CD4-positive, alpha-beta T cell treated with Interleukin-6 at 100 ng/mL for 8 hours (primary cell): ENCODE measurements at regions not wholly inside any gene's neighbourhood (a gene's known extent, or its start where the extent isn't known, plus 50 kb on each side); places are given as distances from the start of the nearest gene placed in this dataset.
"Not testable (repeated sequence)": the region's sequence is repeated elsewhere in the genome, so short reads cannot be mapped to it uniquely, and the experiment has no call there.

Experiments
- DNase-seq: peaks from one replicate; pipeline ENCODE4 v3.0.0-alpha.2; 2020; ENCODE audit warnings: mixed read lengths, low spot score

DNA sequence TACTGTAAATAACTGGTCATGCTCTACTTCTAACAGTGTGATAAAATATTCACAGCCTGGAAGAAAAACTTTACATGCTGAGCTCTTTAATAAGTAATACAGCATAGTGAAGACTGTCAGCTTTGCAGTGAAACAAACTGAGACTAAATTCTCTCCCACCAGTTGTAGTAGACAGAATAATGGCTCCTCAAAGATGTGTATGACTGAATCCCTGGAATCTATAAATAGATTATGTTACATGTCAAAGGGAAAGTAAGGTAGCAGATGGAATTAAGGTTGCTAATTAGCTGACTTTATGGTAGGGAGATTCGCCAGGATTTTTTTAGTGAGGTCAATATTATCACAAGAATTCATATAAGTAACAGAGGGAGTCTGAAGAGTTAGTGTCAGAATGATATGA is 609.5 kb upstream of the VRK2 start:
- no peak for DNase-seq

DNA sequence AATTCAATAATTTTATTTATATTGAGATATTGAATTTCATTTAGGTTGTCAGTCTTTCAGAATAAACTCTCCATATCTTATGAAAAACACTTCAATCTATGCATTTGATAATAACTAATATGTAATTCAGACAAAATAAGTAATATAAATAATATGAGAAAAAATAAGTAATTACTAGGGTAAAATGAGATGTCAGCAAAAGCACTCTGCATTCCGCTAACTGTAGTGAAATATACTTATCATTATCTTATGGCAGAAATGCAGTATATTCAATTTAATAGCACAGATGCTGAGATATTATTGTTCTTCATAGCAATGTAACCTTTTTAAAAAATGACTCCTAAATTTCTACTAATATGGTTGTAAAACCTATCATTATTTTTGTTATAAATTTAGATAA is 606.2 kb upstream of the VRK2 start:
- DNase-seq, result no peak

GRCh38 chr2:57443086-57443485 is 603.5 kb upstream of the VRK2 start:
- no peak for DNase-seq

DNA sequence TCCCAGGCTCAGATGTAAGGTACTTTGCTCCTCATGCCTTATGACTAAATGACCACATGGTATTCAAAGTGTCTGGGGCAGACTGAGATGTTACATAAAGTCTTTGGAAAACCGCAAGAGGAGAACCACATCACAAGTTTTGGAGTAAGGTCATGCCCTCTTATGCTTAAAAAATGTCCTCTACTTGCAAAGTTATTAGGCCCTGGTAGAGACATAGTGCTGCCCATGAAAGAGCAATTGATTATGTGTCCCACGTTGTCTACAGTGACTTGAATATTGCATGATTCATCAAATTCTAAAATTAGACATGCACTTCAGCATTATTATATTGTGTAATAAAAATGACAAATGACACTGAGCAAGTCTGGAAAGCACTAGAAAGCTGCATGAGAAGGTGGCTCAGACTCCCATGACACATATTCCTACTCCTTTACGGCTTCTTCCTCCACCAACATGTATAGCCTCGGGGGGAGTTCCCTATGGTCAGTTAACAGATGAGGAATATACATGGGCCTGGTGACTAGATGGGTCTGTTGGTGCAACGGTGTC is 602.6 kb upstream of the VRK2 start:
- no peak for DNase-seq

GRCh38 chr2:57444752-57445430 is 601.7 kb upstream of the VRK2 start:
- DNase-seq, result no peak

DNA sequence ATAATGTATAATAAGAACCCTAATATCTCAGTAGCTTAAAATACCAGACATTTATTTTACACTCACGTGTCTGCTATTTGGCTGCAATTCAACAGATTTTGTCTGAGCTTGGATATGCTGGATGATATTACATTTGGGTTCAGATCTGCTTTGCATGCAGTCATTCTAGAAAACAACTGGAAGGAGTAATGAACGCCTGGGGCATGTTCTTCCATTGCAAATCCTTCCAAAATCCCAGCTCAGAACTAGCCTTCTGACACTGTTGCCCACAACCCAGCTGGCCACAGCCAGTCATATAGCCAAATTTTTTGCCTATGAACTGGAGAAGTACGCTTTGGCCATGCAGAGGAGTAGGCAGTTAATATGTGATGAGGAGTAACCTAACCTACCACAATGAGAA is 597.8 kb upstream of the VRK2 start:
- no peak for DNase-seq

DNA sequence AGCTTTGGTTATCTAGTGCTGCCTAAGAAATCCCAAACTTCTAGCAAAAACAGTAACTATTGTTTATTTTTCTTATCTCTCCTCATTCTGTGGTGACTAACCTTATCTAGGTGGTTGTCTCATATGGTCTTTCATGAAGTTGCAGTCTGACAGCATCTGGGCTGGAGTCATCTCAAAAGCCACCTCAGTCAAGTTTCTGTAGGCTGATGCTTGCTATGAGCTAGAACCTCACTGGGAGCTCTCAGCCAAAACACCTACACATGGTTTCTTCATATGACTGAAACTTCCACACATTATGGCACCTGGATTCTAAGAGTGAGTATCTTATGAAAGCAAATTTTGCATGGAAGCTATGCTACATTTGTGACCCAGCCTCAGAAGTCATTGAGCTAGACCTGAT is 596.4 kb upstream of the VRK2 start:
- DNase-seq, result no peak

- DNase-seq, result no peak
These were observed 594.0 kb upstream of the VRK2 start for GRCh38 chr2:57452634-57453033.

DNA sequence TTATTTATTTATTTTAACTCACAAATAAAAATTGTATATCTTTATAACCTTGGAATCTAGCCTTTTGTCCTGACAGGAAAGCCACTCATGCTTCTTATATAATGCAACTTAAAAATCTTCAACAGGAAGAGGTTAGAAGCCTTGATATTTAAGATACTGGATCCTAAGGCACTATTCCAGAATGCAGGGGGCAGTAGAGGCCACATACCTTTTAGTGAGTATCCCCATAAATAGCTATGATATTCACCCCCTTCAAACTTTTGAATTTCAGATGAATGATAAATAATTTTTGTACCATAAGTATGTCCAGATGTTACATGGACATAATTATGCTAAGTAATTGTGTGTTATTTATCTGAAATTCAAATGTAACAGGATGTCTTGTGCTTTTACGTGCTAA is 592.7 kb upstream of the VRK2 start:
- DNase-seq, result no peak

- DNase-seq, result no peak
These were observed 586.0 kb upstream of the VRK2 start for GRCh38 chr2:57460396-57461276.

DNA sequence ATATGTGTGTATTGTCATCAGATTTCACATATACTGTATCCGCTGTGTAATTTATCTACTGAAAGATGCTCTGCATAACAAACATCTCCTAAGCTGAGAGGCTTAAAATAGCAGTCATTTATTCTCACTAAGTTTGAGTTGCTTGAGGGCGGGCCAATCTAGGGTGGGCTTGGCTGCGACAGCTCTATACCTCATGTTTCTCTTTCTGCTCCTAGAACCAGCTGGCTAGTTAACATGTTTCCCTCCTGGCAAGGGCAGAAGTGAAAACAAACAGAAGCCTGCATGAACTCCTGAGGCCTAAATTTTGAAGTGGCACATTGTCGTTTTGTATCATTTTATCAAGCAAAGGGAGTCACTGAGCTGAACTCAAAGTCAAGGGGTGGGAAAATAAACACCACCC is 585.0 kb upstream of the VRK2 start:
- DNase-seq, result no peak

DNA sequence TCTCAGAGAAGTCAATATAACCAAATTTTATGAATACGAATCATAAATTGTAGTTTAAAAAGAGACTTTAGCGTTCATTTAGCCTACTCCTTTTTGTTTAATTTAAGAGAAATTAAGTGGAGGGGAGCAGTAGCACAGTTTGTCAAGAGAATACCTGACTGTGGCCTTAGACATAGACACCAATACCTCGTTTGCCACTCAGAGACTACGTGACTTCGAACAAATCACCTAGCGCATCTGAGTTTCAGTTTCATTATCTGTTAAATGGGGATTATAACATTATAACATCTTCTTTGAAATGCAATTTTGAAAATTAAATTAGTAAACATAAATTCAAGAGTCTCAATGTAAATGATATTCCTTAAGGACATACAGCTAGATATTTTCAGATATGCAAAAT is 581.5 kb upstream of the VRK2 start:
- no peak for DNase-seq

DNA sequence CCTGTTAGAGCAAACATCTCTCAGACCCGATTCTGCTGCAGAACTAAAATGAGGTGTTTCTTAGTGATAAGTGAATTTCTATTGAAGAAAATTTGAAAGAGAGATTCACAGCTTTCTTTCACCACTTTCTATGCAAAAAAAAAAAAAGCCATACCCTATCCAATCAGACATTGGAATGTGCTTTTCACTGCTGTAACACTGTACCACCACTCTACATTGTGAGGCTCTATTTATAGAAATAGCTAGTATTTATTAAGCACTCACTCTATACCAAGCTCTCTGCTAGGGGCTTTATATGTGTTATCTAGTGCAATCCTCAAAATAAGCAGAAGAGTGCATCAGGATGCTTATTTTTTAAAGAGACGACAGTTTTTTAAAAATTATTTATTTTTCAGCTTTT is 580.6 kb upstream of the VRK2 start:
- no peak for DNase-seq

- DNase-seq, result no peak
These were observed 571.2 kb upstream of the VRK2 start for GRCh38 chr2:57475391-57475790.

DNA sequence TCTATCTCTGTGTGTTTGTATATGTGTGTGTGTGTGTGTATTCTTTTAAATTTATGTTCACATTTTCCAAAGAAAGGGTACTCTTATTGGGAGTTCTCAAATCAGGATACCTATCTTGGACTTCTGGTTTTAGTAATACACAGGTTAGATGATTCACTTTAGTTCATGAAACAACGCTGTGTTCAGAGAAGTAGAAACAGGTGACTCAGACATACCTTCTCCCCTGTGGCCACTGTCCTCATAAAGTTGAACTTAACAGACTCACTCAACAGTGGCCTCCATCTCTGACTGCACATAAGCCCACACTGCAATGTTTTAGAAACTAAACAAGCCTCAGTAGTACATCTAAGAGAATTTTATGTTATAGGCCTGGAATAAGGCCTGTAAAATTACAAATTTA is 566.6 kb upstream of the VRK2 start:
- DNase-seq, result no peak

GRCh38 chr2:57488061-57488460 is 558.5 kb upstream of the VRK2 start:
- no peak for DNase-seq

DNA sequence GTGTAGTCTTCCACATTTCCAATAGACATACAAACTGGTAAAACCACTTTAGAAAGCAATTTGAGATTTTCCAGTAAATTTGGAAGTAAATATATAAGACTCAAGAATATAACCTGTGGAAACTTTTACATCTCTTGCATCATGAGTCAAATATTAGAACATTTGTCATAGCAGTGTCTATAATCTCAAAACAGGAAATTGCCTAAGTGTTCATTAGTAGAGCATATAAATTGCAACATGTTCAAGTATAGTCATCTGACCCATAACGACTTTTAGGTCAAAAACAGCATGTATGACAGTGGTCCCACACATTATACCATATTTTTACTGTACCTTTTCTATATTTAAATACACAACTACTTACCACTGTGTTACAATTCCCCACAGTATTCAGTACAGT is 555.9 kb upstream of the VRK2 start:
- DNase-seq, result no peak

DNA sequence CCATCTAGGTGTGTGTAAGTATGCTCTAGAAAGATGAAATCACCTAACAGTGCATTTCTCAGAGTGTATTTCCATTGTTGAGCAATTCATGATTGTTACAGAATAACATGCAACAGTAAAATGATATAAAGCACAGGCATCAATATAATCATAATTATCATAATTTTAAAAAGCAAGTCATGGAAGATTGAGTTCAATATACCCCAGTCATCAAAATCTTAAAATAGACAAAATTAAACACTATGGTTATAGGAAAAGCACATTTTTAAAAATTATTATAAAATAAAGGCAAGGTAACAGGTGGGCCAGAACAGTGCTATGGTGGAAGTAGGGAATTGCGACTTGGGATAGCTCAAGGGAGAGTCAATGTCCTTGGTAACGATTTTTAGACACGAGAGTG is 555.4 kb upstream of the VRK2 start:
- no peak for DNase-seq

GRCh38 chr2:57493966-57494365 is 552.6 kb upstream of the VRK2 start:
- not testable (repeated sequence) for DNase-seq

- DNase-seq, result no peak
These were observed 549.0 kb upstream of the VRK2 start for GRCh38 chr2:57497489-57498096.

- no peak for DNase-seq
These were observed 541.8 kb upstream of the VRK2 start for GRCh38 chr2:57504787-57505186.

DNA sequence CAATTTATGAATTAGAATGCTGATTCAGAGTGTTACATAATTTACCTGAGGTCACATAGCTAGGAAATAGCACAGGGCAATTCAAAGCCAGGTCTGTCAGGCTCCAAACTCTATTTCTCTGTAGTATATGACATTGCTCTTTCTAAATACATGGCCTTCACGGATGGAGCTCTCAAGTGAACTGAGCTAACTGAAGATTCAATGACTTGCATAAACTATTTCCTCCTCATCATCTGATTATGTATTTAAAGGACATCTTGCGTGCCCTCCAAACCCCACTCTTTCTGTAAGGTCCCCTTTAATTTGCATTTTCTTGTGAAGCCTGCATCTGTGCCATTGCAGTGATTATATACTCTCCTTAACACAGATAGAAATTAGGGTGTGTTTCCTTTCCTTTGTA is 537.4 kb upstream of the VRK2 start:
- no peak for DNase-seq

DNA sequence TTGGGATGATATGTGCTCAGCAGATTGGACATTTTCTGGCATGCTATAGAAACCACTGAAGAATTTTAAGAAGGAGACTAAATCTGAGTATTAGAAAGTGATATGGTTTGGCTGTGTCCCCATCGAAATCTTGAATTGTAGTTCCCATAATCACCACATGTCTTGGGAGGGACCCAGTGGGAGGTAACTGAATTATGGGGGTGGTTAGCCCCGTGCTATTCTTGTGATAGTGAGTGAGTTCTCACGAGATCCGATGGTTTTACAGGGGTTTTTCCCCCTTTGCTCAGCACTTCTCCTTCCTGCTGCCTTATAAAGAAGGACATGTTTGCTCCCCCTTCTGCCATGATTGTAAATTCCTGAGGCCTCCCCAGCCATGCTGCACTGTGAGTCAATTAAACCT is 535.9 kb upstream of the VRK2 start:
- no peak for DNase-seq
